ENCODE measurements at regions not wholly inside any gene's neighbourhood (a gene's known extent, or its start where the extent isn't known, plus 50 kb on each side); places are given as distances from the start of the nearest gene placed in this dataset.
"Not testable (repeated sequence)": the region's sequence is repeated elsewhere in the genome, so short reads cannot be mapped to it uniquely, and the experiment has no call there.

DNA sequence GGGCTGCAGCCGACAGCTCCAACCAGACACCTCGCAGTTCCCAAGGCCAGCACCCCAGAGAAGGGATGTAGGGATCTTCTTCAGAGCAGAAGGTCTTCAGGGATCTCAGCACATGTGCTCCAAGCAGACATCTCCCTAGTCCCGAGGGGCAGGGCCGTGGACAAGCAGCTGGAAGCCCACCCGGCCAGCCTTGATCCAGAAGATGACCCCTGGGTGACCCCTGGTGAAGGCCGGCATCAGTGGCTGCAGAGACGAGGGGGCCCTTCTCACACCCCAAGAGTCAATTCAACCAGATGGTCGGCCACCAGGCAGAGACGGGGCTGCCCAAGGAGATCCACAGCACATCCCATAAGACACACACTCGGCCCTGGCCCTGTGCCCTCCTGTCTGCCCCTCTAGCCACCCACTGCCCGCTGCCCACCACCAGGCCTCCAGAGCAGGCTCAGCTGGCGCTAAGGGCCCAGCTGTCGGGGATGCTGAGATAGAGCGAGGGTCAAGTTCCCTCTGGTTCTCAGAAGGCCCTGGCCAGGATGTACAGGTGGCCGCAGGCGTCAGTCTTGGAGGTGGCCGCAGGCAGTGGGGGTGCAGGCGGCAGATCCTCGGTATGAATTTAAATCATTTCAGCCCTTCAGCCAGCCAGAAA is 168.3 kb downstream of the BRD1 start:
- no peak for DNase-seq (ENCODE audit: insufficient read length, low spot score)
- TF ChIP-seq, protein P1, sequence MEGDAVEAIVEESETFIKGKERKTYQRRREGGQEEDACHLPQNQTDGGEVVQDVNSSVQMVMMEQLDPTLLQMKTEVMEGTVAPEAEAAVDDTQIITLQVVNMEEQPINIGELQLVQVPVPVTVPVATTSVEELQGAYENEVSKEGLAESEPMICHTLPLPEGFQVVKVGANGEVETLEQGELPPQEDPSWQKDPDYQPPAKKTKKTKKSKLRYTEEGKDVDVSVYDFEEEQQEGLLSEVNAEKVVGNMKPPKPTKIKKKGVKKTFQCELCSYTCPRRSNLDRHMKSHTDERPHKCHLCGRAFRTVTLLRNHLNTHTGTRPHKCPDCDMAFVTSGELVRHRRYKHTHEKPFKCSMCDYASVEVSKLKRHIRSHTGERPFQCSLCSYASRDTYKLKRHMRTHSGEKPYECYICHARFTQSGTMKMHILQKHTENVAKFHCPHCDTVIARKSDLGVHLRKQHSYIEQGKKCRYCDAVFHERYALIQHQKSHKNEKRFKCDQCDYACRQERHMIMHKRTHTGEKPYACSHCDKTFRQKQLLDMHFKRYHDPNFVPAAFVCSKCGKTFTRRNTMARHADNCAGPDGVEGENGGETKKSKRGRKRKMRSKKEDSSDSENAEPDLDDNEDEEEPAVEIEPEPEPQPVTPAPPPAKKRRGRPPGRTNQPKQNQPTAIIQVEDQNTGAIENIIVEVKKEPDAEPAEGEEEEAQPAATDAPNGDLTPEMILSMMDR (IDR thresholded peaks at IDR 0.05; ENCODE audit: insufficient read depth, missing control alignments) = no peak
- FAIRE-seq = no peak

GRCh38 chr22:49658902-49659280 is 168.8 kb downstream of the BRD1 start:
- DNase-seq (ENCODE audit: insufficient read length, low spot score) (no peak), FAIRE-seq (no peak)
- TF ChIP-seq, protein P1 (IDR thresholded peaks at IDR 0.05; ENCODE audit: insufficient read depth, missing control alignments) = no peak

- DNase-seq (ENCODE audit: insufficient read length, low spot score) = no peak
- no peak for FAIRE-seq
- TF ChIP-seq, protein P1 (IDR thresholded peaks at IDR 0.05; ENCODE audit: insufficient read depth, missing control alignments) = no peak
Observed at GRCh38 chr22:49657974-49658590, 169.6 kb downstream of the BRD1 start.

- no peak for DNase-seq (ENCODE audit: insufficient read length, low spot score)
- no peak for FAIRE-seq
- TF ChIP-seq, protein P1 (IDR thresholded peaks at IDR 0.05; ENCODE audit: insufficient read depth, missing control alignments) = no peak
Observed at GRCh38 chr22:49657275-49657973, 170.2 kb downstream of the BRD1 start.

DNA sequence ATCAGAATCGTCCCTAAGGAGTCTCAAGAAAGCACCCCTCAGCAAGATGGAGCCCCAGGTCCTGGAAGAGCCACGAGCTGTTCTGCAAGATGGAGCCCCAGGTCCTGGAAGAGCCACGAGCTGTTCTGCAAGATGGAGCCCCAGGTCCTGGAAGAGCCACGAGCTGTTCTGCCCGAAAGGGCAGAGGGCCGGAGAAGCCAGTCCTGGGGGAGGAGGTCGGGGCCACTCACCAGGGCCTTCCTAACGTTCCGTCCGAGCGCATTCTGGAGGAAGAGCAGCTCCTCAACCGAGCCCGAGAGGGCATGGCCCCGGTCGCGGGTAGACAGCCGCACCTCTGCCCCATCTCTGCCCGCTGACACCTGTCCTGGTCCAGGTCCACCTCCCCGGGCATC is 170.8 kb downstream of the BRD1 start:
- not testable (repeated sequence) for DNase-seq (ENCODE audit: insufficient read length, low spot score)

GRCh38 chr22:49656291-49656851 is 171.3 kb downstream of the BRD1 start:
- TF ChIP-seq, protein P1 (IDR thresholded peaks at IDR 0.05; ENCODE audit: insufficient read depth, missing control alignments) = no peak
- DNase-seq (ENCODE audit: insufficient read length, low spot score) = no peak

More for the DNA sequence above, 170.8 kb downstream of the BRD1 start:
- FAIRE-seq = not testable (repeated sequence)

DNA sequence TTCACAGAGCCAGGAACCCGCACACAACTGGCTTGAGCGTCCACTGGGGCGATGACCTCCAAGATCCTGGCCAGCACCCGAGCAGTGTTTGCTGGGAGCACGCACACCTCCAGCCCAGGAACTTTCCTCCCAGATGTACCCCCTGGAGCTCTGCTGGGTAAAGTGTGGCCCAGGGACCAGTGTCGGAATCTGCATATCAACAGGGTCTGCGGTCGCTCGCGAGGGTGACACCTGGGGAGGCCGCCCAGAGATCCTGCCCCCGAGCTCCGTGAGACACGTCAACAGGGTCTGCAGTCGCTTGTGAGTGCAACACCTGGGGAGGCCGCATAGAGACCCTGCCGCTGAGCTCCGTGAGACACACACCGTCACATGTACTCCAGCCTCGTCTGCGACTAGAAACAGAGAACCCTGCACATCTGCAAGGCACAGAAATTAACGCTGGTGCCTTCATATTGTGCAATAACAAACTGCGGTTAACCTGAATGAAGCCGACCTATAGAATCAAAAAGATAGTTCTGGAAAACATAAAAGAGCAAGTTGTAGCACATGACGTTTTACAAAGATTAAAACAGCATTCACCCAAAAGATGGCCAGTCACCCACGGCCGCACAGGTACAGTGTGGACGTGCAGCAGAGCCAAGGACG is 172.4 kb downstream of the BRD1 start:
- DNase-seq (ENCODE audit: insufficient read length, low spot score) (no peak), FAIRE-seq (no peak)
- TF ChIP-seq, protein P1 (IDR thresholded peaks at IDR 0.05; ENCODE audit: insufficient read depth, missing control alignments) = no peak

More at GRCh38 chr22:49656291-49656851, 171.3 kb downstream of the BRD1 start:
- no peak for FAIRE-seq

Data from D721Med (cell line).